ENCODE measurements at regions not wholly inside any gene's neighbourhood (a gene's known extent, or its start where the extent isn't known, plus 50 kb on each side); places are given as distances from the start of the nearest gene placed in this dataset.

GRCh38 chr3:55341502-55342031, 145.5 kb downstream of the WNT5A start:
- DNase-seq, result no peak

- DNase-seq, result no peak
These were observed 147.3 kb downstream of the WNT5A start for GRCh38 chr3:55339819-55340218.

GRCh38 chr3:55339390-55339789, 147.7 kb downstream of the WNT5A start:
- no peak for DNase-seq

- no peak for DNase-seq
These were observed 149.4 kb downstream of the WNT5A start for GRCh38 chr3:55337641-55338180.

GRCh38 chr3:55333923-55334322, 153.2 kb downstream of the WNT5A start:
- DNase-seq, result no peak

GRCh38 chr3:55333046-55333445, 154.1 kb downstream of the WNT5A start:
- no peak for DNase-seq

- no peak for DNase-seq
These were observed 154.9 kb downstream of the WNT5A start for GRCh38 chr3:55332176-55332575.

- no peak for DNase-seq
These were observed 155.6 kb downstream of the WNT5A start for GRCh38 chr3:55331524-55331923.

- no peak for DNase-seq
These were observed 156.3 kb downstream of the WNT5A start for GRCh38 chr3:55330756-55331155.

GRCh38 chr3:55330355-55330754, 156.8 kb downstream of the WNT5A start:
- DNase-seq, result no peak

GRCh38 chr3:55329849-55330248, 157.3 kb downstream of the WNT5A start:
- DNase-seq, result no peak

- no peak for DNase-seq
These were observed 159.8 kb downstream of the WNT5A start for GRCh38 chr3:55327131-55327920.

GRCh38 chr3:55322638-55323037, 164.5 kb downstream of the WNT5A start:
- no peak for DNase-seq

GRCh38 chr3:55320928-55321327, 166.2 kb downstream of the WNT5A start:
- no peak for DNase-seq

GRCh38 chr3:55315396-55315795, 171.7 kb downstream of the WNT5A start:
- DNase-seq, result no peak

GRCh38 chr3:55313666-55314065, 173.4 kb downstream of the WNT5A start:
- no peak for DNase-seq

GRCh38 chr3:55309336-55309735, 177.8 kb downstream of the WNT5A start:
- DNase-seq, result no peak

GRCh38 chr3:55307622-55308021, 179.5 kb downstream of the WNT5A start:
- no peak for DNase-seq

- DNase-seq, result no peak
These were observed 181.2 kb downstream of the WNT5A start for GRCh38 chr3:55305696-55306485.

GRCh38 chr3:55300701-55301100, 186.4 kb downstream of the WNT5A start:
- DNase-seq, result no peak

- no peak for DNase-seq
These were observed 189.4 kb downstream of the WNT5A start for GRCh38 chr3:55297706-55298105.

GRCh38 chr3:55297245-55297644, 189.9 kb downstream of the WNT5A start:
- DNase-seq, result no peak

- no peak for DNase-seq
These were observed 190.3 kb downstream of the WNT5A start for GRCh38 chr3:55296791-55297190.

GRCh38 chr3:55296030-55296429, 191.1 kb downstream of the WNT5A start:
- DNase-seq, result no peak

Data from suppressor macrophage treated with lipopolysaccharide for 4 hours (primary cell).